ENCODE measurements at regions not wholly inside any gene's neighbourhood (a gene's known extent, or its start where the extent isn't known, plus 50 kb on each side); places are given as distances from the start of the nearest gene placed in this dataset.
"Not testable (repeated sequence)": the region's sequence is repeated elsewhere in the genome, so short reads cannot be mapped to it uniquely, and the experiment has no call there.

DNA sequence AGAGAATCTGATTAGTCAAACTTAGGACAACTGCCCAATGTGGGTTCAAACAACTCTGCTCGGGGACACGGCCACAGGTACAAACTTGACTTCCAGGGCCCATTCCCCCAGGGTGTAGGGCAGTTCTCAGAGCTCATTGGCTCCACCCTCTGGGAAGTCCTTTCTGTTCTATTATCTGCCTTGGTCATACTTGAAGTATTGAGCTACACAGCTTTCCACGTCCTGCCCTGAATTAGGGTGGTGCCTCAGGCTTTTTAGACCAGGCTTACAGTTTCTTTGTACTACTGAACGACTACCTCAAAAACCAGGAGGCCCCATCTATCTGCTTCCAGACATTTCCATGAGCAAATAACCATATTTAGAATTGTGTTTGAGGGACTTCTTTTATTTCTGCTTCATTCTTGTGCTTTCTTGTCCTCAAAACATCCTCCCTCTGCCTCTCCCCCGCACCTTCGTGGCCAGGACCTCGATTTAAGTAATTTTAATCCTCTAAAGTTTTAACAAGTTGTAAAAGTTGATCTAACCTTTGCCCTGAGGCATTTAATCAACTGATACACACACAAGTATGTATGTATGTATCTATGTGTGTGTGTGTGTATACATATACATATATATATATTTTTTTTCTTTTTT is 281.7 kb upstream of the AMIGO2 start:
- no peak overlapping the region for H3K9ac ChIP-seq (ENCODE audit: low read length)
- H3K9me3 ChIP-seq (ENCODE audit: control insufficient read depth, low read length), result no peaks in the 10 kb centered on the region
- no peaks in the 10 kb centered on the region for H3K27me3 ChIP-seq (ENCODE audit: control insufficient read depth, insufficient read depth, low read length)
- no peak overlapping the region for H3K4me3 ChIP-seq (ENCODE audit: low read length)
- no peaks in the 10 kb centered on the region for H3K36me3 ChIP-seq (ENCODE audit: control insufficient read depth, insufficient read depth, low read length)
- no peaks in the 10 kb centered on the region for H3K4me1 ChIP-seq (ENCODE audit: control insufficient read depth, insufficient read depth, low read length)

GRCh38 chr12:47360771-47361388 is 281.1 kb upstream of the AMIGO2 start:
- no peak overlapping the region for H3K9ac ChIP-seq (ENCODE audit: low read length)
- H3K9me3 ChIP-seq (ENCODE audit: control insufficient read depth, low read length), result no peaks in the 10 kb centered on the region
- H3K4me1 ChIP-seq (ENCODE audit: control insufficient read depth, insufficient read depth, low read length), result no peaks in the 10 kb centered on the region
- H3K4me3 ChIP-seq (ENCODE audit: low read length), result no peak overlapping the region
- H3K27me3 ChIP-seq (ENCODE audit: control insufficient read depth, insufficient read depth, low read length), result no peaks in the 10 kb centered on the region
- H3K36me3 ChIP-seq (ENCODE audit: control insufficient read depth, insufficient read depth, low read length), result no peaks in the 10 kb centered on the region

DNA sequence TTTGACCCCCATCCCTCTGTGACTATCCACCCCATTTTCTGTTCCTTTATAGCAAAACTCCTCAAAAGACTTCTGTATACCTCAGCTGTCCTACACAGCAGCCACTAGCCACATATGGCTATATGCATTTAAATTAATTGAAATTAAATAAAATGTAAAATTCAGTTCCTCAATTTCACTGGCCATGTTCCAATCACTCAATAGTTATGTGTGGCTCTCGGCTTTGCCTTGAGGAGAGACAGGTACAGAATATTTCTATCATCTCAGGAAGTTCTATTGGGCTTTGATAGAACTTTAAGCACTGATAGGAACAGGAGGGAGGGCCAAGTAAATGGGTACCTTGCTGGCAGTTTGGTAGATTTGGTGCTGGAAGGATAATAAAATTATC is 280.3 kb upstream of the AMIGO2 start:
- no peaks in the 10 kb centered on the region for H3K36me3 ChIP-seq (ENCODE audit: control insufficient read depth, insufficient read depth, low read length)
- H3K4me3 ChIP-seq (ENCODE audit: low read length), result no peak overlapping the region
- no peaks in the 10 kb centered on the region for H3K27me3 ChIP-seq (ENCODE audit: control insufficient read depth, insufficient read depth, low read length)
- no peak overlapping the region for H3K9ac ChIP-seq (ENCODE audit: low read length)
- no peaks in the 10 kb centered on the region for H3K4me1 ChIP-seq (ENCODE audit: control insufficient read depth, insufficient read depth, low read length)
- no peaks in the 10 kb centered on the region for H3K9me3 ChIP-seq (ENCODE audit: control insufficient read depth, low read length)

GRCh38 chr12:47359310-47360092 is 279.7 kb upstream of the AMIGO2 start:
- H3K27me3 ChIP-seq (ENCODE audit: control insufficient read depth, insufficient read depth, low read length), result no peaks in the 10 kb centered on the region
- no peaks in the 10 kb centered on the region for H3K9me3 ChIP-seq (ENCODE audit: control insufficient read depth, low read length)
- H3K9ac ChIP-seq (ENCODE audit: low read length), result no peak overlapping the region
- H3K4me3 ChIP-seq (ENCODE audit: low read length), result no peak overlapping the region
- no peaks in the 10 kb centered on the region for H3K4me1 ChIP-seq (ENCODE audit: control insufficient read depth, insufficient read depth, low read length)
- H3K36me3 ChIP-seq (ENCODE audit: control insufficient read depth, insufficient read depth, low read length), result no peaks in the 10 kb centered on the region

GRCh38 chr12:47357006-47357405 is 277.2 kb upstream of the AMIGO2 start:
- H3K27me3 ChIP-seq (ENCODE audit: control insufficient read depth, insufficient read depth, low read length); H3K4me3 ChIP-seq (ENCODE audit: low read length); H3K9ac ChIP-seq (ENCODE audit: low read length); H3K9me3 ChIP-seq (ENCODE audit: control insufficient read depth, low read length); H3K4me1 ChIP-seq (ENCODE audit: control insufficient read depth, insufficient read depth, low read length); H3K36me3 ChIP-seq (ENCODE audit: control insufficient read depth, insufficient read depth, low read length): not testable (repeated sequence)

DNA sequence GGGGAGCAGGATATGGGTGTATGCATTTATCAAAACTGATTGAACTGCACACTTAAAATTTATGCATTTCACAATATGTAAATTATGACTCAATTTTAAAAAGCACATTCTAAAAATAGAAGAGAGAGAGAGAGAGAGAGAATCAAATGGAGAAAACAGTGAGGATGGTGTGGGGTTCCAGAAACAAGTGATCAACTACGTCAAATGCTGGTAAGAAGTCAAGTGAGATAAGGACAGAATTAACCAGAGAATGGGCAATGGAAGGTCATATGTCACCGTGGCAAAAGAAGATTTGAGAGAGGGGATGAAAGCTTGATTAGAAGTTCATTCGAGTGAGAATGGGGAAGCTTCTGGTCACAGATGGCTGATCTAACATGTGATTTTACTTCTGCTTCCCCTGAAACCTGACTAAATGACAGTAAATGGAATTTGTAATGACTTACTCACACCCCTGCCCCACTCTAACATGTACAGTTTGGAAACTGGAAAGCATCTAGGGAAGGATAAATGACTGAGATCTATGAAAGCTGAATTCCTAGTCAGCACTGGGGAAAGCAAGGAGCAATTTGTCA is 276.5 kb upstream of the AMIGO2 start:
- Histone ChIP-seq H3K4me3 (ENCODE audit: low read length) (no peak overlapping the region), H3K9me3 (ENCODE audit: control insufficient read depth, low read length) (no peaks in the 10 kb centered on the region), H3K27me3 (ENCODE audit: control insufficient read depth, insufficient read depth, low read length) (no peaks in the 10 kb centered on the region), H3K36me3 (ENCODE audit: control insufficient read depth, insufficient read depth, low read length) (no peaks in the 10 kb centered on the region), H3K9ac (ENCODE audit: low read length) (no peak overlapping the region), H3K4me1 (ENCODE audit: control insufficient read depth, insufficient read depth, low read length) (no peaks in the 10 kb centered on the region)

GRCh38 chr12:47353508-47353907 is 273.7 kb upstream of the AMIGO2 start:
- H3K9ac ChIP-seq (ENCODE audit: low read length), result no peak overlapping the region
- no peaks in the 10 kb centered on the region for H3K9me3 ChIP-seq (ENCODE audit: control insufficient read depth, low read length)
- H3K4me3 ChIP-seq (ENCODE audit: low read length), result no peak overlapping the region
- no peaks in the 10 kb centered on the region for H3K27me3 ChIP-seq (ENCODE audit: control insufficient read depth, insufficient read depth, low read length)
- no peaks in the 10 kb centered on the region for H3K4me1 ChIP-seq (ENCODE audit: control insufficient read depth, insufficient read depth, low read length)
- no peaks in the 10 kb centered on the region for H3K36me3 ChIP-seq (ENCODE audit: control insufficient read depth, insufficient read depth, low read length)

DNA sequence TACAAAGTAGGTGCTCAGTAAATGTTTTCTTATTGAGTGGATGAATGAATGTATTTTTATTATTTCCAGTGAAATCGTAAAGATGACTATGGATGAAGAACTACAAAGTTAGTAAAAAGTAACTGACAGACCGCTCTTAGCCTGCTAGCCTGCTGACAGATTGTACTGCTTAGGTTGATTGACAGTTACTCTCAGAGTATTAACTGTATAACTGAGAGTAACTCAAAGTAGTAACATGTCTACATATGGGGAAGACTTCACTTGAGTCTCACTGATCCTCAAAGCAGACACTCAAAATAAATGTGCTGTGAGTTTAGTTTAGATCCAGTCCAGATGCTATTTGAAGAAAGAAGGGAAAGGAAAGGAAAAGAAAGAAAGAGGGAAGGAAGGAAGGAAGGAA is 272.3 kb upstream of the AMIGO2 start:
- Histone ChIP-seq H3K36me3 (ENCODE audit: control insufficient read depth, insufficient read depth, low read length) (no peaks in the 10 kb centered on the region), H3K4me1 (ENCODE audit: control insufficient read depth, insufficient read depth, low read length) (no peaks in the 10 kb centered on the region), H3K9ac (ENCODE audit: low read length) (no peak overlapping the region), H3K27me3 (ENCODE audit: control insufficient read depth, insufficient read depth, low read length) (no peaks in the 10 kb centered on the region), H3K4me3 (ENCODE audit: low read length) (no peak overlapping the region), H3K9me3 (ENCODE audit: control insufficient read depth, low read length) (no peaks in the 10 kb centered on the region)

- Histone ChIP-seq H3K27me3 (ENCODE audit: control insufficient read depth, insufficient read depth, low read length) (no peaks in the 10 kb centered on the region), H3K4me1 (ENCODE audit: control insufficient read depth, insufficient read depth, low read length) (peaks cover under 1% of the 10 kb centered on the region), H3K4me3 (ENCODE audit: low read length) (no peak overlapping the region), H3K9me3 (ENCODE audit: control insufficient read depth, low read length) (no peaks in the 10 kb centered on the region), H3K9ac (ENCODE audit: low read length) (no peak overlapping the region), H3K36me3 (ENCODE audit: control insufficient read depth, insufficient read depth, low read length) (no peaks in the 10 kb centered on the region)
These were observed 271.8 kb upstream of the AMIGO2 start for GRCh38 chr12:47351526-47351925.

GRCh38 chr12:47350062-47350408 is 270.3 kb upstream of the AMIGO2 start:
- no peak overlapping the region for H3K9ac ChIP-seq (ENCODE audit: low read length)
- no peaks in the 10 kb centered on the region for H3K36me3 ChIP-seq (ENCODE audit: control insufficient read depth, insufficient read depth, low read length)
- no peaks in the 10 kb centered on the region for H3K27me3 ChIP-seq (ENCODE audit: control insufficient read depth, insufficient read depth, low read length)
- no peaks in the 10 kb centered on the region for H3K9me3 ChIP-seq (ENCODE audit: control insufficient read depth, low read length)
- H3K4me3 ChIP-seq (ENCODE audit: low read length), result no peak overlapping the region
- peaks cover 7% of the 10 kb centered on the region for H3K4me1 ChIP-seq (ENCODE audit: control insufficient read depth, insufficient read depth, low read length)

GRCh38 chr12:47349137-47350061 is 269.6 kb upstream of the AMIGO2 start:
- H3K9ac ChIP-seq (ENCODE audit: low read length), result no peak overlapping the region
- H3K4me3 ChIP-seq (ENCODE audit: low read length), result no peak overlapping the region
- no peaks in the 10 kb centered on the region for H3K27me3 ChIP-seq (ENCODE audit: control insufficient read depth, insufficient read depth, low read length)
- H3K36me3 ChIP-seq (ENCODE audit: control insufficient read depth, insufficient read depth, low read length), result no peaks in the 10 kb centered on the region
- H3K4me1 ChIP-seq (ENCODE audit: control insufficient read depth, insufficient read depth, low read length), result peaks cover 7% of the 10 kb centered on the region
- no peaks in the 10 kb centered on the region for H3K9me3 ChIP-seq (ENCODE audit: control insufficient read depth, low read length)
